Body of pancreas (tissue), 4 donors: ENCODE measurements at regions not wholly inside any gene's neighbourhood (a gene's known extent, or its start where the extent isn't known, plus 50 kb on each side); places are given as distances from the start of the nearest gene placed in this dataset.

Experiments used
- POLR2A ChIP-seq, 3 donors: fragments of 450-650 bp; IDR thresholded peaks; one replicate each; pipeline ENCODE4 v1.6.1; 2016; ENCODE audit warnings: antibody characterized with exemption in 3 of 3, mild to moderate bottlenecking in 2 of 3
- TF ChIP-seq, protein P1 (sequence below), 7 experiments: fragments of 450-650 bp in 4 of 7; fragments of 200-600 bp in 3 of 7; sonication (generic) in 3 of 7; IDR thresholded peaks; one replicate each; pipeline ENCODE4 v1.5.1; 2016 to 2019; ENCODE audit warnings: antibody characterized with exemption in 7 of 7

DNA sequence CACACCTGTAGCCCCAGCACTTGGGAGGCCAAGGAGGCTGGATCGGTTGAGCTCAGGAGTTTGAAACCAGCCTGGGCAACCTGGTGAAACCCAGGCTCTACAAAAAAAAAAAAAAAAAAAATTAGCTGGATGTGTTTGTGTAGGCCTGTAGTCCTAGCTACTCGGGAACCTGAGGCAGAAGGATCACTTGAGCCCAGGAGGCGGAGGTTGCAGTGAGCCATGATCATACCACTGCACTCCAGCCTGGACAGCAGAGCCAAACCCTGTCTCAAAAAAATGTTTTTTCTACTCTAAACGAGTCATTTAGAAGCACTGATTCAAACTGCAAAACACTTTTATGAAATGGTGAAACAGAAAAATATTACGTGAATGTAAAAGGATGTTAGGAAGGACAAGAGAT is 69.1 kb upstream of the SLC39A10 start:
- TF ChIP-seq POLR2A (IDR thresholded peaks at IDR 0.05), result no peak
- TF ChIP-seq, protein P1, sequence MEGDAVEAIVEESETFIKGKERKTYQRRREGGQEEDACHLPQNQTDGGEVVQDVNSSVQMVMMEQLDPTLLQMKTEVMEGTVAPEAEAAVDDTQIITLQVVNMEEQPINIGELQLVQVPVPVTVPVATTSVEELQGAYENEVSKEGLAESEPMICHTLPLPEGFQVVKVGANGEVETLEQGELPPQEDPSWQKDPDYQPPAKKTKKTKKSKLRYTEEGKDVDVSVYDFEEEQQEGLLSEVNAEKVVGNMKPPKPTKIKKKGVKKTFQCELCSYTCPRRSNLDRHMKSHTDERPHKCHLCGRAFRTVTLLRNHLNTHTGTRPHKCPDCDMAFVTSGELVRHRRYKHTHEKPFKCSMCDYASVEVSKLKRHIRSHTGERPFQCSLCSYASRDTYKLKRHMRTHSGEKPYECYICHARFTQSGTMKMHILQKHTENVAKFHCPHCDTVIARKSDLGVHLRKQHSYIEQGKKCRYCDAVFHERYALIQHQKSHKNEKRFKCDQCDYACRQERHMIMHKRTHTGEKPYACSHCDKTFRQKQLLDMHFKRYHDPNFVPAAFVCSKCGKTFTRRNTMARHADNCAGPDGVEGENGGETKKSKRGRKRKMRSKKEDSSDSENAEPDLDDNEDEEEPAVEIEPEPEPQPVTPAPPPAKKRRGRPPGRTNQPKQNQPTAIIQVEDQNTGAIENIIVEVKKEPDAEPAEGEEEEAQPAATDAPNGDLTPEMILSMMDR (IDR thresholded peaks at IDR 0.05), result no peak
